ENCODE measurements at regions not wholly inside any gene's neighbourhood (a gene's known extent, or its start where the extent isn't known, plus 50 kb on each side); places are given as distances from the start of the nearest gene placed in this dataset.

- Histone ChIP-seq H3K4me1 (ENCODE audit: control insufficient read depth in 2 of 3, insufficient read depth in 2 of 3, low read depth in 1 of 3, low read length in 3 of 3) (peaks cover 0 to 7% (median 0%) of the 10 kb centered on the region in 3 donors), H3K9me3 (ENCODE audit: control insufficient read depth in 2 of 3, insufficient read depth in 1 of 3, low read length in 3 of 3) (no peaks in the 10 kb centered on the region), H3K36me3 (ENCODE audit: control insufficient read depth in 2 of 3, insufficient read depth in 3 of 3, low read length in 3 of 3) (peaks cover 0 to 3% (median 0%) of the 10 kb centered on the region in 3 donors), H3K27me3 (ENCODE audit: control insufficient read depth, insufficient read depth, low read length) (no peaks in the 10 kb centered on the region), H3K4me3 (ENCODE audit: low read length in 3 of 3) (no peak overlapping the region), H3K9ac (ENCODE audit: low read length in 3 of 3) (no peak overlapping the region), H3K27ac (ENCODE audit: low read depth in 2 of 2, low read length in 2 of 2) (no peak overlapping the region)
- intact Hi-C loops (cut with DNase I), result no loop called here
- FAIRE-seq (no peak), DNase-seq (no peak)
- no peak for TF ChIP-seq CTCF (IDR thresholded peaks at IDR 0.05; ENCODE audit: borderline replicate concordance, extremely low read depth, insufficient read depth)
Observed at GRCh38 chr12:46522071-46522470, 149.5 kb upstream of the SLC38A2 start.

GRCh38 chr12:46521145-46521544 is 148.6 kb upstream of the SLC38A2 start:
- intact Hi-C loops (cut with DNase I), result no loop called here
- peak in 1 of 5 donors; percentile 37 for DNase-seq

GRCh38 chr12:46519407-46519806 is 146.8 kb upstream of the SLC38A2 start:
- no peak for TF ChIP-seq CTCF (IDR thresholded peaks at IDR 0.05; ENCODE audit: borderline replicate concordance, extremely low read depth, insufficient read depth)
- no peaks in the 10 kb centered on the region for H3K27me3 ChIP-seq (ENCODE audit: control insufficient read depth, insufficient read depth, low read length)
- H3K27ac ChIP-seq (ENCODE audit: low read depth in 2 of 2, low read length in 2 of 2), result no peak overlapping the region
- DNase-seq, result no peak
- peaks cover 0 to 4% (median 0%) of the 10 kb centered on the region in 3 donors for H3K4me1 ChIP-seq (ENCODE audit: control insufficient read depth in 2 of 3, insufficient read depth in 2 of 3, low read depth in 1 of 3, low read length in 3 of 3)
- peaks cover 0 to 3% (median 0%) of the 10 kb centered on the region in 3 donors for H3K36me3 ChIP-seq (ENCODE audit: control insufficient read depth in 2 of 3, insufficient read depth in 3 of 3, low read length in 3 of 3)
- H3K9me3 ChIP-seq (ENCODE audit: control insufficient read depth in 2 of 3, insufficient read depth in 1 of 3, low read length in 3 of 3), result no peaks in the 10 kb centered on the region
- no peak for FAIRE-seq
- intact Hi-C loops (cut with DNase I), result no loop called here
- H3K9ac ChIP-seq (ENCODE audit: low read length in 3 of 3), result no peak overlapping the region
- no peak overlapping the region for H3K4me3 ChIP-seq (ENCODE audit: low read length in 3 of 3)

More at GRCh38 chr12:46521145-46521544, 148.6 kb upstream of the SLC38A2 start:
- H3K27ac ChIP-seq (ENCODE audit: low read depth in 2 of 2, low read length in 2 of 2), result no peak overlapping the region
- no peaks in the 10 kb centered on the region for H3K27me3 ChIP-seq (ENCODE audit: control insufficient read depth, insufficient read depth, low read length)
- no peak overlapping the region for H3K4me3 ChIP-seq (ENCODE audit: low read length in 3 of 3)
- peaks cover 0 to 3% (median 0%) of the 10 kb centered on the region in 3 donors for H3K36me3 ChIP-seq (ENCODE audit: control insufficient read depth in 2 of 3, insufficient read depth in 3 of 3, low read length in 3 of 3)
- no peaks in the 10 kb centered on the region for H3K9me3 ChIP-seq (ENCODE audit: control insufficient read depth in 2 of 3, insufficient read depth in 1 of 3, low read length in 3 of 3)
- peaks cover 0 to 7% (median 0%) of the 10 kb centered on the region in 3 donors for H3K4me1 ChIP-seq (ENCODE audit: control insufficient read depth in 2 of 3, insufficient read depth in 2 of 3, low read depth in 1 of 3, low read length in 3 of 3)
- no peak overlapping the region for H3K9ac ChIP-seq (ENCODE audit: low read length in 3 of 3)
- FAIRE-seq, result no peak
- no peak for TF ChIP-seq CTCF (IDR thresholded peaks at IDR 0.05; ENCODE audit: borderline replicate concordance, extremely low read depth, insufficient read depth)

GRCh38 chr12:46518729-46519128 is 146.2 kb upstream of the SLC38A2 start:
- H3K9ac ChIP-seq (ENCODE audit: low read length in 3 of 3), result no peak overlapping the region
- intact Hi-C loops (cut with DNase I), result no loop called here
- DNase-seq, result peak in 1 of 5 donors; percentile 42
- FAIRE-seq, result no peak
- no peak overlapping the region for H3K27ac ChIP-seq (ENCODE audit: low read depth in 2 of 2, low read length in 2 of 2)
- no peaks in the 10 kb centered on the region for H3K27me3 ChIP-seq (ENCODE audit: control insufficient read depth, insufficient read depth, low read length)
- no peaks in the 10 kb centered on the region for H3K36me3 ChIP-seq (ENCODE audit: control insufficient read depth in 2 of 3, insufficient read depth in 3 of 3, low read length in 3 of 3)
- no peak overlapping the region for H3K4me3 ChIP-seq (ENCODE audit: low read length in 3 of 3)
- TF ChIP-seq CTCF (IDR thresholded peaks at IDR 0.05; ENCODE audit: borderline replicate concordance, extremely low read depth, insufficient read depth), result no peak
- H3K4me1 ChIP-seq (ENCODE audit: control insufficient read depth in 2 of 3, insufficient read depth in 2 of 3, low read depth in 1 of 3, low read length in 3 of 3), result peaks cover 0 to 4% (median 0%) of the 10 kb centered on the region in 3 donors
- H3K9me3 ChIP-seq (ENCODE audit: control insufficient read depth in 2 of 3, insufficient read depth in 1 of 3, low read length in 3 of 3), result no peaks in the 10 kb centered on the region

All from kidney (tissue), 13 donors.